ENCODE measurements at regions not wholly inside any gene's neighbourhood (a gene's known extent, or its start where the extent isn't known, plus 50 kb on each side); places are given as distances from the start of the nearest gene placed in this dataset.

GRCh38 chr2:136246086-136246669, 128.2 kb upstream of the CXCR4 start:
- WGBS, 3 donors = 30 to 41% (median 35%) methylated on average over 15 of the region's 15 CpGs
- H3K36me3 ChIP-seq (ENCODE audit: control insufficient read depth in 3 of 3, insufficient read depth in 2 of 3, low read depth in 1 of 3, low read length in 3 of 3) = no peaks in the 10 kb centered on the region
- H3K27ac ChIP-seq (ENCODE audit: low read depth in 1 of 3, low read length in 2 of 3) = no peak overlapping the region
- DNase-seq (peak in 1 of 2 donors; percentile 64), FAIRE-seq (no peak)
- H3K4me3 ChIP-seq (ENCODE audit: low read depth in 1 of 3, low read length in 3 of 3) = peak overlapping the region in 1 of 3 donors; percentile 11
- no peaks in the 10 kb centered on the region for H3K9me3 ChIP-seq (ENCODE audit: control insufficient read depth in 2 of 2, insufficient read depth in 1 of 2, low read depth in 1 of 2, low read length in 1 of 2)
- H3K4me1 ChIP-seq (ENCODE audit: control insufficient read depth in 3 of 3, insufficient read depth in 2 of 3, low read depth in 1 of 3, low read length in 2 of 3) = peaks cover 0 to 7% (median 0%) of the 10 kb centered on the region in 3 donors
- H3K27me3 ChIP-seq (ENCODE audit: control insufficient read depth in 3 of 3, insufficient read depth in 3 of 3, low read length in 3 of 3) = peaks cover 0 to 3% (median 0%) of the 10 kb centered on the region in 3 donors

- WGBS, 3 donors = 93 to 96% (median 93%) methylated on average over 8 of the region's 8 CpGs
Measured at GRCh38 chr2:136245211-136245610, 127.3 kb upstream of the CXCR4 start.

GRCh38 chr2:136244536-136244885, 126.6 kb upstream of the CXCR4 start:
- Histone ChIP-seq H3K4me3 (ENCODE audit: low read depth in 1 of 3, low read length in 3 of 3) (no peak overlapping the region), H3K4me1 (ENCODE audit: control insufficient read depth in 3 of 3, insufficient read depth in 2 of 3, low read depth in 1 of 3, low read length in 2 of 3) (peaks cover 0 to 7% (median 0%) of the 10 kb centered on the region in 3 donors), H3K9me3 (ENCODE audit: control insufficient read depth in 2 of 2, insufficient read depth in 1 of 2, low read depth in 1 of 2, low read length in 1 of 2) (no peaks in the 10 kb centered on the region), H3K27me3 (ENCODE audit: control insufficient read depth in 3 of 3, insufficient read depth in 3 of 3, low read length in 3 of 3) (peaks cover 0 to 2% (median 0%) of the 10 kb centered on the region in 3 donors), H3K27ac (ENCODE audit: low read depth in 1 of 3, low read length in 2 of 3) (no peak overlapping the region), H3K36me3 (ENCODE audit: control insufficient read depth in 3 of 3, insufficient read depth in 2 of 3, low read depth in 1 of 3, low read length in 3 of 3) (no peaks in the 10 kb centered on the region)
- DNase-seq (no peak), FAIRE-seq (no peak)
- 88 to 95% (median 89%) methylated on average over 2 of the region's 2 CpGs for WGBS, 3 donors

More at GRCh38 chr2:136245211-136245610, 127.3 kb upstream of the CXCR4 start:
- Histone ChIP-seq H3K27me3 (ENCODE audit: control insufficient read depth in 3 of 3, insufficient read depth in 3 of 3, low read length in 3 of 3) (peaks cover 0 to 3% (median 0%) of the 10 kb centered on the region in 3 donors), H3K9me3 (ENCODE audit: control insufficient read depth in 2 of 2, insufficient read depth in 1 of 2, low read depth in 1 of 2, low read length in 1 of 2) (no peaks in the 10 kb centered on the region), H3K27ac (ENCODE audit: low read depth in 1 of 3, low read length in 2 of 3) (no peak overlapping the region), H3K4me3 (ENCODE audit: low read depth in 1 of 3, low read length in 3 of 3) (no peak overlapping the region), H3K4me1 (ENCODE audit: control insufficient read depth in 3 of 3, insufficient read depth in 2 of 3, low read depth in 1 of 3, low read length in 2 of 3) (peaks cover 0 to 7% (median 0%) of the 10 kb centered on the region in 3 donors), H3K36me3 (ENCODE audit: control insufficient read depth in 3 of 3, insufficient read depth in 2 of 3, low read depth in 1 of 3, low read length in 3 of 3) (no peaks in the 10 kb centered on the region)
- FAIRE-seq = no peak
- DNase-seq = no peak

GRCh38 chr2:136243638-136244535, 125.9 kb upstream of the CXCR4 start:
- H3K27me3 ChIP-seq (ENCODE audit: control insufficient read depth in 3 of 3, insufficient read depth in 3 of 3, low read length in 3 of 3) = no peaks in the 10 kb centered on the region
- H3K9me3 ChIP-seq (ENCODE audit: control insufficient read depth in 2 of 2, insufficient read depth in 1 of 2, low read depth in 1 of 2, low read length in 1 of 2) = no peaks in the 10 kb centered on the region
- H3K27ac ChIP-seq (ENCODE audit: low read depth in 1 of 3, low read length in 2 of 3) = no peak overlapping the region
- no peak for FAIRE-seq
- H3K4me3 ChIP-seq (ENCODE audit: low read depth in 1 of 3, low read length in 3 of 3) = no peak overlapping the region
- 50 to 74% (median 57%) methylated on average over 14 to 16 of the region's 16 CpGs for WGBS, 3 donors
- H3K4me1 ChIP-seq (ENCODE audit: control insufficient read depth in 3 of 3, insufficient read depth in 2 of 3, low read depth in 1 of 3, low read length in 2 of 3) = peaks cover 0 to 7% (median 0%) of the 10 kb centered on the region in 3 donors
- no peak for DNase-seq
- no peaks in the 10 kb centered on the region for H3K36me3 ChIP-seq (ENCODE audit: control insufficient read depth in 3 of 3, insufficient read depth in 2 of 3, low read depth in 1 of 3, low read length in 3 of 3)

- WGBS, 3 donors = 73 to 81% (median 77%) methylated on average over 9 of the region's 10 CpGs
- H3K4me1 ChIP-seq (ENCODE audit: control insufficient read depth in 3 of 3, insufficient read depth in 2 of 3, low read depth in 1 of 3, low read length in 2 of 3) = peaks cover 0 to 7% (median 0%) of the 10 kb centered on the region in 3 donors
- H3K27me3 ChIP-seq (ENCODE audit: control insufficient read depth in 3 of 3, insufficient read depth in 3 of 3, low read length in 3 of 3) = no peaks in the 10 kb centered on the region
- FAIRE-seq = no peak
- peak overlapping the region in 1 of 3 donors; percentile 52 for H3K27ac ChIP-seq (ENCODE audit: low read depth in 1 of 3, low read length in 2 of 3)
- no peaks in the 10 kb centered on the region for H3K36me3 ChIP-seq (ENCODE audit: control insufficient read depth in 3 of 3, insufficient read depth in 2 of 3, low read depth in 1 of 3, low read length in 3 of 3)
- H3K4me3 ChIP-seq (ENCODE audit: low read depth in 1 of 3, low read length in 3 of 3) = no peak overlapping the region
- no peaks in the 10 kb centered on the region for H3K9me3 ChIP-seq (ENCODE audit: control insufficient read depth in 2 of 2, insufficient read depth in 1 of 2, low read depth in 1 of 2, low read length in 1 of 2)
- peak in 1 of 2 donors; percentile 46 for DNase-seq
Measured at GRCh38 chr2:136242687-136243277, 124.8 kb upstream of the CXCR4 start.

- Histone ChIP-seq H3K4me3 (ENCODE audit: low read depth in 1 of 3, low read length in 3 of 3) (no peak overlapping the region), H3K36me3 (ENCODE audit: control insufficient read depth in 3 of 3, insufficient read depth in 2 of 3, low read depth in 1 of 3, low read length in 3 of 3) (no peaks in the 10 kb centered on the region), H3K9me3 (ENCODE audit: control insufficient read depth in 2 of 2, insufficient read depth in 1 of 2, low read depth in 1 of 2, low read length in 1 of 2) (no peaks in the 10 kb centered on the region), H3K4me1 (ENCODE audit: control insufficient read depth in 3 of 3, insufficient read depth in 2 of 3, low read depth in 1 of 3, low read length in 2 of 3) (peaks cover 0 to 7% (median 0%) of the 10 kb centered on the region in 3 donors), H3K27me3 (ENCODE audit: control insufficient read depth in 3 of 3, insufficient read depth in 3 of 3, low read length in 3 of 3) (no peaks in the 10 kb centered on the region), H3K27ac (ENCODE audit: low read depth in 1 of 3, low read length in 2 of 3) (peak overlapping the region in 1 of 3 donors; percentile 52)
- 83 to 94% (median 85%) methylated on average over 4 of the region's 4 CpGs for WGBS, 3 donors
- no peak for DNase-seq
- no peak for FAIRE-seq
Measured at GRCh38 chr2:136242100-136242499, 124.2 kb upstream of the CXCR4 start.

- DNase-seq (no peak), FAIRE-seq (no peak)
- Histone ChIP-seq H3K27me3 (ENCODE audit: control insufficient read depth in 3 of 3, insufficient read depth in 3 of 3, low read length in 3 of 3) (no peaks in the 10 kb centered on the region), H3K27ac (ENCODE audit: low read depth in 1 of 3, low read length in 2 of 3) (peak overlapping the region in 1 of 3 donors; percentile 79), H3K4me1 (ENCODE audit: control insufficient read depth in 3 of 3, insufficient read depth in 2 of 3, low read depth in 1 of 3, low read length in 2 of 3) (peaks cover 0 to 3% (median 0%) of the 10 kb centered on the region in 3 donors), H3K9me3 (ENCODE audit: control insufficient read depth in 2 of 2, insufficient read depth in 1 of 2, low read depth in 1 of 2, low read length in 1 of 2) (no peaks in the 10 kb centered on the region), H3K36me3 (ENCODE audit: control insufficient read depth in 3 of 3, insufficient read depth in 2 of 3, low read depth in 1 of 3, low read length in 3 of 3) (no peaks in the 10 kb centered on the region), H3K4me3 (ENCODE audit: low read depth in 1 of 3, low read length in 3 of 3) (no peak overlapping the region)
- 48 to 57% (median 50%) methylated on average over 3 of the region's 3 CpGs for WGBS, 3 donors
Measured at GRCh38 chr2:136239079-136239685, 121.2 kb upstream of the CXCR4 start.

All from small intestine (tissue), 7 donors.